ENCODE measurements at regions not wholly inside any gene's neighbourhood (a gene's known extent, or its start where the extent isn't known, plus 50 kb on each side); places are given as distances from the start of the nearest gene placed in this dataset.

DNA sequence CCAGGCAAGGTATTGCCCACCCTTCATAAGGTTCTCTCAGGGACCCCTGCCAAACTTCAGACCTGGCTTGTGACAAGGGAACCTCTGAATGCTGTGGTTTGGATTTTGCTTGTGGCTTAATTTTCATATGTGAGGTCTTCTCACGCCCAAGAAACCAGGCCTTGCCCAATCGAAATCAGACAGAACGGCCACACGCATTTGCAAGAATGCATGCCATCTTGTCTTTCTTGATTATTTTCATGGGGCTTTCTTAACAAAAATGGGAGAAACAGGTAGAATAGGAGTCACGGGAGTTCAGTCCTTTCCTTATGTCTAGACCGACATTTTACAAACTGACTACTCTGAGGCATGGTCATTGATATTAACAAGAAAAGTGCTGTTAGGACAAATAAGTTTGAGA lies 170.2 kb upstream of the PAPPA start:
- no peak for DNase-seq (ENCODE audit: low read depth in 2 of 2)

DNA sequence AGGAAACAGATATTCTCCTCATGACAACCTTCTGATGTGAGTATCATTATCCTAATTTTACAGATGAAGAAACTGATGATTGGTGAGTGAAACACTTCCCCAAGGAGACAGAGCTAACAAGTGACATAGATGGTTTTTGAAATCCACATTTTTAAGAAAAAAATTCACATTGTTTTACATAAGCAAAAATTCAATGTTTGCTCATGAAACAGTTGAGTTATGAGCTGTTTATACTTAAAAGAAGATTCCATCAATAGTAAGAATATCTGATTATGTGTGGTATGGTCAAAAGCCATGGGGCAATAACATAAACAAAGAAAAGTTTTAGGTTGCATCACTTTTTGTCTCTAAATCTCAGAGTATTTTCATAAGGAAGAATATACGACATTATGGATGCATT lies 167.9 kb upstream of the PAPPA start:
- DNase-seq (ENCODE audit: low read depth in 2 of 2), result no peak

DNA sequence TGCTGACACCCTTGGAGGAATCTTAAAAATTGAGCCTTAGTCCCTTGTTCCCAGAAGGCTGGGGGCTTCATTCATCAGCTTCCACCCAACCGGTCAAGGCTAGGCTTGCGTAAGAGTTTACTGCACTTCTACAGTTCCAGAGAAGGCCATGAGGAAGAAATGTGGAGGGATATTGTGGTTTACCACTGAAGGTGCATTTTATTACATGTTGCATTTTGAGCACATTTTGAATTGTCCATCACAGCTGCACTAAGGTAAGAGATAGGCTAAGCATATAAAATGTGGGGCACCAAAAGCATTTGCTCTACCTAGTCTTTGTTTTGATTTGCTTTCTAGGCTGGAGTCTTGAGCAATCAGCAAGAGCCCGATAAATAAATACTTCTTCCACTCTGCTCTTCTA lies 167.1 kb upstream of the PAPPA start:
- DNase-seq (ENCODE audit: low read depth in 2 of 2), result no peak

DNA sequence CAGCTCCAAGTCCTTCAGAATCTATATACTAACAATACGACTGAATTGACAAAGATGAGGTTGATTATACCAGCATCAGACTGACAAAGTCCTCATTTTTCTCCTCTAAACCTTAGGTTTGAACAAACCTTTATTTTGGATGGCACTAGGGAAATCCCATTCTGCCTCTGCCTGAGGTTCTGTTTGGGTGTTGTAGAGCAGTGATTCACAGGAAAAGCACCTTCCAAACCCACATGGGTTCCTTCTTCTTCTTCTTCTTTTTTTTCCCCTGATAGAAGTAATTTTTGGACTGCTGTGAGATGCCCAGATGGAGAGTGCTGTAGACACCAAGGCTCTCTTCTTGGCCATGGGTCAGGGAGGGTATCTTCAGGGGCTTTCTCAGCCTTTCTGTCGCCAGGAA lies 164.9 kb upstream of the PAPPA start:
- DNase-seq (ENCODE audit: low read depth in 2 of 2), result no peak

DNA sequence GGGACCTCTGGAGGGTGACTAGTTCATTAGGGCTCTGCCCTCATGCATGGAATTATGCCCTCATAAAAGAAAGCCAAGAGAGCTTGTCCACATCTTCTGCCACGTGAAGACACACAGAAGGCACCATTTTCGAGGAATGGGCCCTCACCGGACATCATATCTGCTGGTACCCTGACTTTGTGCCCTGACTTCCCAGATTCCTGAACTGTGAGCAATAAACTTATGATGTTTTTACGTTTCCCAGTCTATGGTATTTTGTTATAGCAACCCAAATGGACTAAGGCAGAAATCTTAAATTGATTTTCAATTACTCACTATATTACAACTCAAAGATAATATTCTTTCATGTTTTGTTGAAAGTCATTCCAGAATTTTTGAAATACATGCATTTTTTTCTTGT lies 163.8 kb upstream of the PAPPA start:
- DNase-seq (ENCODE audit: low read depth in 2 of 2), result no peak

DNA sequence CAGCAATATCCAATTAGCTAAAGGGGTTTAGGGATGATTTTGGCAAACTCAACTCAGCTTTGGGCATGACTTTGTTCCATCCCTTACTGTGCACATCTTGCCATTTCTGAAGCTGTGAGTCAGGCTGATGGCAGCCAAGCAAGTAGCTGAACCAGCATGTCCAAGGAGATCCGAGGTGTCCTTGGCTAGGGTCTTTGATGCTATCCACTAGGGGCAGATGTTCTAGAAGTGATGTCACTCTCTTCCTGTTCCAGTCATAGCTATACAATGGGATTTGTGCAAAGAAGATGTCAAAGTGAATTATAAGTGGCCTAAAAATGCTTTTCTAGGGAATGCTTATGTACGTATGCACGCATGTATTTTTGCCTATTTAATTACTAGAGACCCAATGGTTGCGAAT lies 160.8 kb upstream of the PAPPA start:
- no peak for DNase-seq (ENCODE audit: low read depth in 2 of 2)

DNA sequence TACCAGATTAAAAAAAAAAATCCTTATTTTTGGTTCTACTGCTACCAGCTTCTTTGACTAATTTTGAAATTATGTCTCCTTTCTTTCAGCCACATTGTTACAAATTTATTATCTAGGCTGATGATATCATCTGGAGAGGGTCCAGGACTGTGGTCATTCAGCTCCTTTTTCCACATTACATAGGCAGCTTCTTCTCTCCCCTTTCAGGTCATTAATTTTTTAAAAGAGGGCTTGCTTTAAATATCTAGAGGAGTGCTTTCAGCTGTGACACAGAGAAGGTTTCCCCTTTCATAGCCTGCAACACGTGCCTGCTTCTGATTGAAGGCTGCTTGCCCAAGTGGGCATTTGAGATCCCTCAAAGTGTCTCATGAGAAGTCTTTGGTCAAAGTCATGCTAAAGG lies 155.7 kb upstream of the PAPPA start:
- DNase-seq (ENCODE audit: low read depth in 2 of 2), result no peak

DNA sequence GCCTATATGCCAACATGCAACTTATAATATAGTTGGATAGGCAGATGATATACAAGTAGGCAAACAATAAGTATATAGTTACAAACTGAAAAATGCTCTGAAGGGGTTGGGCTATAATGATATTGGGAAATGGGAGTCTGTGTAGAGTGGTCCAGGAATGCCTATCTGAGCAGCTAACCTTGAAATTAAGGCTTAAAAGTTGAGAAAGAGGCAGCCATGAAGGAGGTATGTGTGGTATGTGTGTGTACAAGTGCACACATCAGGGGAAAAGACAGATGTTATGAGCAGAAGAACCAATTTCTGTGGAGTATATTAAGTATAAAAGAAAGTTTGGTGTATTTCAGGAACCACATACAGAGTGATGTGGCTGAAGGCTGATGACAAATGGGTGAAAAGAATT lies 154.9 kb upstream of the PAPPA start:
- DNase-seq (ENCODE audit: low read depth in 2 of 2), result no peak

DNA sequence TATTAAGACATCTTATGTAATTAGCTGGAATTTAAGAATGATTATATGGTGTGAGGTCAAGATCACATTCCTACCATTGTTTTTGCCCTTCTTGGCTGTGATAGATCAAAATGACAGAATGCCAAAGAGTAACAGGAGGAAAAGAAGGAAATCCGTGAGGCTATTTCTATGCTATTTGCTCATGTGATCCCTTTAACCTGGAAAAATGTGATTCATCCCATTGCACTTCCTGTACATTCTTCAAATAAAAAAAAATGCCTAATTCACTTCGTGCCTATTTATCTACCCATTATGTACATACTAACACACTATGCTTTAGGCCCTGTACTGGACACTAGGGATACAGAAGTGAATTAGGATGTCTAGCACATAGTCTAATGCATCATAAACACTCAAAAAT lies 154.1 kb upstream of the PAPPA start:
- no peak for DNase-seq (ENCODE audit: low read depth in 2 of 2)

DNA sequence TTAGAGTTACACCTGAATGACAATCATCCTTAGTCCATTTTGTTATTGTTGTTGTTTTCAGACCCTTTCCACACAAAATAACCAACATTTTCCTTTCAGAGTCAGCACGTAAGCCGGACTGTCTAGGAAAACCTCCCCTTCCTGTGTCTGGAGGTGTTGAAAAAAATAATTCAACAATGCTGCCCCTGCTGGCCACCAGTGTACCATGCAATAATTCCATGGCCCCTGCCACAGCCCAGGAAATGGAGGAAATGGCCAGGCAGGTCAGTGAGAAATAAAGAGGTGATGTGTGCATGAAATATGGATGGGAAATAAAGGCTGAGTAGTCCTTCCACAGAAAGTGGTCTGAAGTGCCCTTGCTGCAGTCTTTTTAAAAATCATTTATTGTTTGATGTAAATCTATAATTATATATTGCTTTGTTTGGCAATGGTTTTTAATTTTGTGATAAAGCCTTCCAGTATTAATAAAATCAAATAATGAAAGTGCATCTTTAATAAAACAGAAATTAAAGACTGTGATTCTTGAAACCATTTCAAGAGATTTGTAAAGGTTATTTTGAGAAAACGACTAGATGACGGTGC lies 152.8 kb upstream of the PAPPA start:
- DNase-seq (ENCODE audit: low read depth in 2 of 2), result no peak

DNA sequence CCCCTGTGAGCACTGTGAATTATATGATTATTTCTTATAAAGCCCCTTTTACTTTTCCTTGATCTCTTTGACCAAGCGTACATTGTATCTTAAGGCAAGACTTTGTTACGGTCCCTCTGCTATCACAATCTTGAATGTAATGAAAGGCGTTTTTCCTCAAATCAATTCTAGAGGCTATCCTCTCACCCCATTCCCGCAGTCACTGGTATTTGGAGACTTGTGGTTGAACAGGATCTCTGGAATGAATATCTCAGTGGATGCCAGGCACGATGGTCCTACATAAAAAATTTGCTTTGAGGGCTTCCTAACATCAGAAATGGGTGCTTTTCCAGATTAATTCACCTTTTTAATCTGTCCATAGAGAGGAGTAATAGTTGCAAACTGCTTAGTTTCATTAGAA lies 151.4 kb upstream of the PAPPA start:
- DNase-seq (ENCODE audit: low read depth in 2 of 2), result no peak

DNA sequence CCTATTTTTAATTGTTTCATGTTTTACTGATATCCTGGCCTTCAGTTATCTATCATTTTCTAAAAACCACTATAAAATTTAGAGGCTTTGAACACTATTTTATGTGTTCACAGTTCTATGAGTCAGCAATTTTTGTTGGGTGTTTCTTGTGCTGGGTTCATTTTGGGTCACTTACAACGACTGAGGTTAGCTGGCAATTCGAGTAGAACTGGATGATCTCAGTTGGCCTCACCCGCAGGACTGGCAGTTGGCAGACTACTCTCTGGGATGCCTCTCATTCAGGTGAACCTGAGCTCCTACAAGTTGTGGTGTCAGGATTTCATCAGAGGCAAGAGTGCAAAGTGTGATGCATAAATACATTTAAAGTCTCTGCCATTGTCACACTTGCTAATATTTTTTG lies 151.0 kb upstream of the PAPPA start:
- no peak for DNase-seq (ENCODE audit: low read depth in 2 of 2)

DNA sequence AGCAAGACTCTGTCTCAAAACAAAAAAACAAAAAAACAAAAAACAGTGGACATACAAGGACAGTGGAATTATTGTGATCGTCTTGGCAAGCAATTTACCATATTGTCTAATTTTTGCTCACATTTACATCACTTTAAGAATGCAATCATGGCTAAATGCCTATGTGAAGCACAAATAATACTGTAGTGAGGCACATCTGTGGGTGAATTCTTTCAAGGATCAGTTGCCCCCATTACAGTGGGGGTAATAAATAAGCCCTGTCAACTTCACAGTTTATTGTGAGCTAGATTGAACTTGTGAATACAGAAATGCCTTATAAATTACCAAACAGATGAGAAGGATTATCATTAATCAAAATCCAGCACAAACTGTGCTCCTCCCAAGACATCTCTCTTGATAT lies 150.2 kb upstream of the PAPPA start:
- no peak for DNase-seq (ENCODE audit: low read depth in 2 of 2)

DNA sequence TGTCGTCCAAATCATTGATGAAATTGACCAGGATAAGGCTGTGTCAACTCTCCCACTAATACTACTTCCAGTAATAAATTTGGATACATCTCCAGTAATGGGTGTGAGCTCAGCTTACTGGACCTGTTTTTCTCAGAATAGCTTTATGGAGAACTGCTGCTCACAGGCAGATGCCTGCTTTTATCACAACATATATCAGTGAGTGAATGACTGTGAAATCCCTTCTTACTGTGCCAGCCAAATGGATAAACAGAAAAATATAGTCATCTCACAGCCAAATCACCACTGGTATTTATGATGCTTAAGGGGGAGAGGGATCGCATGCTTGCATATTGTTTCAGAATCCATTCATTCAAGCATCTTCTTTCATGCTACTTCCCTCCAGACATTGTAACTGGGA lies 148.4 kb upstream of the PAPPA start:
- no peak for DNase-seq (ENCODE audit: low read depth in 2 of 2)

DNA sequence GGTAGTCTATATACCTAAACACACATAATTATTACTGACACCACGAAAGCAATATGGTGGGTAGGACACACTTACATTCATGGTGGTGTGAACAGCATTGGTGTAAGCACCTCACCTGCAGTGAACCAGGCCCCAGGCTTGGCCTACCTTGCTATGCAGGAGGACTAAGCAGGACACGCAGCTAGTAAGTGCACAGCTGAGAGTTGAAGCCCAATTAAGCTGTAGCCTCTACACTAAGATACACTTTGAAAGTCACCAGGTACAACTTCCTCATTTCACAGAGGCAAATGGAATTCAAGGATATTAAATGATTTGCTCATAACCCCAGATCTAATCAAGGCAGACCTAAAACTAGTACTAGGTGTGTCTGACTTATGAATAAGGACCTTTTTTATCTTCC lies 145.8 kb upstream of the PAPPA start:
- DNase-seq (ENCODE audit: low read depth in 2 of 2), result no peak

DNA sequence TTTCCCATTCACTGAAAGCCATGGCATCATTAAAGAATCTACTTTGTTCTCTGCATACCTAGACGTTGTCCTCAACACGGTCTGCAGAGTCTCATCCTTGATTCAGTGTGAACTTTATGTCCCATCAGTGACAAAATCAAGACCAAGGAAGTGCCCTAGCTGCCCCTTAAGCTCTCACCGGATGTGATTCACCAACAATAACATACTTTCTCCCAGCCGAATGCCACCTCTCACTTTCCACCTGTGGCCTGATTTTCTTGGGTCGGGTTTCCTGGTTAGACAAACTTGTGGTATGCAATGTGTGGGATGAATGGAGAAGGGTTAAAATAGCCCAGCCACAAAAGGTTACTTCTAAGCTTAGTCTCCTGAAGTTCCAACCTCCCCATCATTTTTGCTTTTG lies 145.3 kb upstream of the PAPPA start:
- no peak for DNase-seq (ENCODE audit: low read depth in 2 of 2)

DNA sequence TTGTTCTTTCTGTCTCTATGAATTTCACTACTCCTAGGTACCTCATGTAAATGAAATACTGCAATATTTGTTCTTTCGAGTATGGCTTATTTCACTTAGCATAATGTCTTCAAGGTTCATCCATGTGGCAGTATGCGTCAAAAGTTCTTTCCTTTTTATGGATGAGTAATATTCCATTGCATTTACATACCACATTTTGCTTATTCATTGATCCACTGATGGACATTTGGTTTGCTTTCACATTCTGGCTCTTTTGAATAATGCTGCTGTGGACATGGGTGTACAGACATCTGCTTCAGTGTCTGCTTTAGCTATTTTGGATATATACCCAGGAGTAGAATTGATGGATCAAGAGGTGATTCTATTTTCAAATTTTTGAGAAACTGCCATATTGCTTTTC lies 144.2 kb upstream of the PAPPA start:
- DNase-seq (ENCODE audit: low read depth in 2 of 2), result no peak

DNA sequence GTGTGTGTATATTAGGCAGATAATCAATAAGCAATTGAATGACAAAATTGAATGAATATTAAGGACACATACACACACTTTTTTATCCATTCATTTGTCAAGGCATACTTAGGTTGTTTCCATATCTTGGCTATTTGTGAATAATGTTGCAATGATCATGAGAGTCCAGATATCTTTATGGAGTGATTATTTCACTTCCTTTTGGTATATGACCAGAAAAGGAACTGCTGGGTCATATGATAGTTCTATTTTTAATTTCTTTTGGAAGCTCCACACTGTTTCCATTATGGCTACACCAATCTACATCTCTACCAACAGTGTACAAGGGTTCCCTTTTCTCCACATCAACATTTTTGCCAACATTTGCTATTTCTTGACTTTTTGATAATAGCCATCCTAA lies 137.7 kb upstream of the PAPPA start:
- no peak for DNase-seq (ENCODE audit: low read depth in 2 of 2)

DNA sequence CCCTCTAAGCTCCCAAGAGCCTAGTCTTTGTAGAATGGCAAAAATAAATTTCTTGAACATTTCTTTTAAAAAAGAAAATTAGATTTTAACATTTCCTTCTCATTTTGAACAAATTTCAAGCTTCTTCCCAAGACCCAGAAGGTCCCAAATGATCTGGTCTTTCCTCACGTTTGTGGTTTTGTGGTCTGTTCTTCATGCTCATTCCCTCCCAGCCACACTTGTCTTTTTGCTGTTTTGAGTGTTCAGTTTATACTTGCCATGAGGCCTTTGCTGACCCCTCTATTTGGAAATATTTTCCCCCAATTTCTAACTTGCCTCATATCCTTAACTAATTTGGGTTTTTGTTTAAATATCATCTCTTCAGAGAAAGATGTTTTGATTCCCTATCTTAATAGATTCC lies 133.4 kb upstream of the PAPPA start:
- no peak for DNase-seq (ENCODE audit: low read depth in 2 of 2)

DNA sequence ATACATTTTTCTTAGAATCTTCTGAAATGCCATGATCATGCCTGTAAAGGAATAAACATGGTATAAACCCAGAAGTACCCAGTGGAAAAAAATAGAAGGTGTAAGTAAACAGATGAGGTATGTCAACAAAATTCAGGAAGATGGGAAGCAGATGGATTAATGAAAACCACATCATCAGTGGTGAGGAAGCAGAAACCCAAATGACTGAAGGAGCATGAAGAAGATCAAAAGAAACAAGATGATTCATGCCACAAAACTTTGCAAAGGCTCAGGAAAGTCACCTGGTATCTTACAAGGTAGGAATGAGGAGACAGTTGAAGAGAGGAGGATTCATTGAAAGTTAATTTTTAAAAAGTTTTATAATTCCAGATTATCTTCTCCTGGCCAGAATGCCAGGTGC lies 132.8 kb upstream of the PAPPA start:
- DNase-seq (ENCODE audit: low read depth in 2 of 2), result no peak

DNA sequence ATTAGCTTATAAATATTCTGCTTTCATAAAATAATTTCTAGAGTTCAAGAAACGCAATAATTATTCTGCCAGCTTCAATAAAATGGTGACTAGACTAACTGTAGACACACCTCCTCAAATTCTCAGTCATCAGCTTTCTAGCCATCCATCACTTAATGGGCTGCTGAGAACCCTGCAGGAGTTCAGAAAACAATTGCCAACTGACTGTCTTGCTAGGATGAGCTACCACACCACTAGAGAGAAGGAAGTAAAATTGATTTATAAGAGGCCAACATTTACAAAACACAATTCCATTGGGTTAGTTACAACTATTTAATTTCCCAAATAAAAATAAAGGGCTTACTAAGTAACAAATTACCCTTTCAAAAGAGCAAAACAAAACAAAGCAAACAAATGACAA lies 126.5 kb upstream of the PAPPA start:
- DNase-seq (ENCODE audit: low read depth in 2 of 2), result no peak

DNA sequence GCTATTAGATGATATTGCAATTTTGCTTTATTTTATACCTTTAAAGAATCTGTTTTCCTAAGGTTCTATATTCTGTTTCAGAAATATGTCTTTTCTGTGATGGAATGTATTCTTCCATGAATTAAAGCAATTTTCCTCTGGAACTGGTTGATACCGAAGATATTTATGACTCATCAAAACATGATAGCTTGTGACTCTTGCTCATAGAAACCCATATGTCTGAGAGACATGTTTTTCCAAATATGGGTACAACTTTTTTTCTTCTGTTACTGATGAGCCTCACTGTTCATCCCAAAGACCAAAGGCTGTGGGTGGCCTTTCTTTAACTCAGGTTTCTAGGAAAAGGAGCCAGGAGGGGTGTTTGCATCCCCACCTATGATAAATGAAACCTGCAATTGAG lies 126.1 kb upstream of the PAPPA start:
- no peak for DNase-seq (ENCODE audit: low read depth in 2 of 2)

DNA sequence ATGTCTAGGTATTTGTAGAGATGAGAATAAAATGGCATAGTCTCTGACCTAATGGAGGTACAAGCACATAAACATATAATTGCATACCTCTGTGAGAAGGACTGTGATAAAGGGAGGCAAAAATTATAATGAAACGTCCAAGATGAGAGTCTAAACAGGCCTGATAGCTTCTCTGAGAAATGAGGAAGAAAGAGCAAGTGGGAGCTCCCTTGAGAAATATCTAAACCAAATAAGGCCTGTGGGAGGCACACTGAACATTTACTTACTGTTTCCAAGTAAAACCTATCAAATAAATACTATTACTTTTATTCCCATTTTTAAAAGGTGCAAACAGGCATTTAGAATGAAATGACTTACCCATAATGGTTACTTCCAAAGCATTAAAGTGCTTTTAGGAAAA lies 125.6 kb upstream of the PAPPA start:
- DNase-seq (ENCODE audit: low read depth in 2 of 2), result no peak

DNA sequence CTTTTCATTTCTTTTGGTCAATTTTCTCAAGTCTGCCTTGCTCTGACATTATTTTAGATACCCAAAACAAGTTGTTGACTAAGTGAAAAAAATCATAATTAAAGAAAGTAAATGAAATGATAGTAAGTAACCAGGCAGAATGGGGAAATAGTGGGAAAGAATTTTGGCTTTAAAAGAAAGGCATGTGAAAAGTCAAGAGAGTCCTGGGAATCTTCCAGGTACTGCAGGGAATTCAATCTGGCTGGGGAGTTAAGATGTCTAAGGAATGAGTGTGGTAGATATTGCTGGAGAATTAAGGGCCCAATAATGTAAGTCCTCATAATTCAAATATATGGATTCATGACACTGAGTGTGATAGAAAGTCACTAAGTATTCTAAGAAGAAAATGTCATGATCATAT lies 123.1 kb upstream of the PAPPA start:
- DNase-seq (ENCODE audit: low read depth in 2 of 2), result no peak
